ENCODE measurements at regions not wholly inside any gene's neighbourhood (a gene's known extent, or its start where the extent isn't known, plus 50 kb on each side); places are given as distances from the start of the nearest gene placed in this dataset.

GRCh38 chr3:56864918-56865524, 63.3 kb upstream of the ARHGEF3 start:
- DNase-seq (ENCODE audit: extremely low read depth, low read depth), result no peak
- TF ChIP-seq, protein P1, sequence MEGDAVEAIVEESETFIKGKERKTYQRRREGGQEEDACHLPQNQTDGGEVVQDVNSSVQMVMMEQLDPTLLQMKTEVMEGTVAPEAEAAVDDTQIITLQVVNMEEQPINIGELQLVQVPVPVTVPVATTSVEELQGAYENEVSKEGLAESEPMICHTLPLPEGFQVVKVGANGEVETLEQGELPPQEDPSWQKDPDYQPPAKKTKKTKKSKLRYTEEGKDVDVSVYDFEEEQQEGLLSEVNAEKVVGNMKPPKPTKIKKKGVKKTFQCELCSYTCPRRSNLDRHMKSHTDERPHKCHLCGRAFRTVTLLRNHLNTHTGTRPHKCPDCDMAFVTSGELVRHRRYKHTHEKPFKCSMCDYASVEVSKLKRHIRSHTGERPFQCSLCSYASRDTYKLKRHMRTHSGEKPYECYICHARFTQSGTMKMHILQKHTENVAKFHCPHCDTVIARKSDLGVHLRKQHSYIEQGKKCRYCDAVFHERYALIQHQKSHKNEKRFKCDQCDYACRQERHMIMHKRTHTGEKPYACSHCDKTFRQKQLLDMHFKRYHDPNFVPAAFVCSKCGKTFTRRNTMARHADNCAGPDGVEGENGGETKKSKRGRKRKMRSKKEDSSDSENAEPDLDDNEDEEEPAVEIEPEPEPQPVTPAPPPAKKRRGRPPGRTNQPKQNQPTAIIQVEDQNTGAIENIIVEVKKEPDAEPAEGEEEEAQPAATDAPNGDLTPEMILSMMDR (IDR thresholded peaks at IDR 0.05; ENCODE audit: low read depth, low read length), result no peak

GRCh38 chr3:56864090-56864489, 62.3 kb upstream of the ARHGEF3 start:
- no peak for DNase-seq (ENCODE audit: extremely low read depth, low read depth)
- TF ChIP-seq, protein P1 (IDR thresholded peaks at IDR 0.05; ENCODE audit: low read depth, low read length), result no peak

- TF ChIP-seq, protein P1 (IDR thresholded peaks at IDR 0.05; ENCODE audit: low read depth, low read length), result no peak
- DNase-seq (ENCODE audit: extremely low read depth, low read depth), result peak; percentile 12
Measured at GRCh38 chr3:56862352-56863062, 60.8 kb upstream of the ARHGEF3 start.

DNA sequence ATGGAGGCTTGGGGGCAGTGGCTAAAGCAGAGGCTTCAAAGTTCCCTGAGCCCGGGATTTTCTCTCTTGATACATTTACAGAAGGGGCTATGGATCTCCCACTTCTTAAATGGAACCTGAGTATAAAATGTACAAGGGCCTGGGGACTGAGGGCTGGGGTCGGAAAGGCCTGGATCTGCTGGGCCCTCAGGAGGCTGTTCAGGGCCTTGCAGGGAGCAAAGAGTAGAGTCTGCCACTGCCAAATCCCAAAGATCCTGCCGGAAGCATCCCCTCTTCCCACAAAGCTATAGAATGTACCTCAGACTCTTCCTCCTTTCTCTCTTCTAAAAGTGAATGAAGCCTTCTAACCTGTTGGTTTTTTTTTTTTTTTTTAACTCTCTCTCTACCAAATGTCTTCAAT, 59.8 kb upstream of the ARHGEF3 start:
- TF ChIP-seq, protein P1 (IDR thresholded peaks at IDR 0.05; ENCODE audit: low read depth, low read length), result no peak
- DNase-seq (ENCODE audit: extremely low read depth, low read depth), result no peak

DNA sequence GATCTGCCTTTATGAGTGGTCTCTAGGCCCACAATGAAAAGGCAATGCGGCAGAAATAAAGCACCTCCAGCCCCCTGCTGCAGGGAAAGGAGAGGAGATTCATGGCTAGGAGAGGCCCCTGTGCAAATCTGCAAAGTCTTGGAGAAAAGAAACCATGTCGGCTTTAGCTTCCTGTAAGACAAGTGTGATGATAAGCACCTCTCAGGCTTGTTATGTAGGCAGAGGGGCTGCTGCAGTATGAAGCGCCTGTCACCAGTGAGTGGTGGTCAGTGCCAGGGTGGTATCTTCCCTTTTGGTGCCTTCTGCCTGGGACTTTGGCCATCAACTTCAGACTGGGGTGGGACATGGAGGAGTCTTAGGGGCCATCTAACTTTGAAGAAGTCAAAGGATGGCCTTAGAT, 59.2 kb upstream of the ARHGEF3 start:
- no peak for DNase-seq (ENCODE audit: extremely low read depth, low read depth)
- TF ChIP-seq, protein P1 (IDR thresholded peaks at IDR 0.05; ENCODE audit: low read depth, low read length), result no peak

GRCh38 chr3:56860351-56860750, 58.6 kb upstream of the ARHGEF3 start:
- TF ChIP-seq, protein P1 (IDR thresholded peaks at IDR 0.05; ENCODE audit: low read depth, low read length), result no peak
- DNase-seq (ENCODE audit: extremely low read depth, low read depth), result no peak

- DNase-seq (ENCODE audit: extremely low read depth, low read depth), result no peak
- TF ChIP-seq, protein P1 (IDR thresholded peaks at IDR 0.05; ENCODE audit: low read depth, low read length), result no peak
Measured at GRCh38 chr3:56858331-56858730, 56.6 kb upstream of the ARHGEF3 start.

Data from AG09319 (cell line).